CD1c-positive myeloid dendritic cell (primary cell): ENCODE measurements at regions not wholly inside any gene's neighbourhood (a gene's known extent, or its start where the extent isn't known, plus 50 kb on each side); places are given as distances from the start of the nearest gene placed in this dataset.

Experiments used
- DNase-seq: peaks from one replicate; pipeline ENCODE4 v3.0.0-alpha.2; 2016; ENCODE audit errors: extremely low spot score

DNA sequence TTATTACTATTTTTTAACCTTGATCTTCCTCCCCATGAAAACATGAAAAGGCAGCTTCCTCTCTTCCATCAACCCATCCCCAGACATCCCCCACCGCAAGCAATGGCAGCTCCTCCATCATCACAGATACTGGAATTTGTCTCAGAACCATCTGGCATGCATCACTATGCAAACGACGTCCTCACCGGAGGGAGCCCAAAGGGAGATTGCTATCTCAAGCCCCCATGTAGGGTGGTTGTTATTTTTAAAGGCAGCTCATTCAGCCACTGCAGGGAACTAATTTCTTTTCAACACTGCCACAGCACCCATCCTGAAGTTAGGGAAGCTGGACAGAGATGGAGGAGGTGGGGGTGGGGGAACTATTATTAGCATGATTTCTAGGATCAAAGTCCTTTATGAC lies 222.5 kb downstream of the FOXL1 start:
- DNase-seq = no peak

DNA sequence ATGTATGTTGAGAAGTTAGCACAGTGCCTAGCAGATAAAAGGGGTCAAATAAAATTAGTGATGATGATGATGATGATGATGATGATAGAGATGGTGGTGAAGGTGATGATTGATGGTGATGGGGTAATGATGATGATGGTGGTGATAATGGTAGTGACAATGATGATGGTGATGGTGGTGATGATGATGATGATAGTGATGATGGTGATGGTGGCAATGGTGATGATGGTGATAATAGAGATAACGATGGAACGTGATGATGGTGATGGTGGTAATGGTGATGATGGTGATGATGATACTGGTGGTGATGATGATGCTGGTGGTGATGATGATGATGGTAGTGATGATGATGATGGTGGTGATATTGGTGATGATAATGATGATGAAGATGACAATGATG lies 223.7 kb downstream of the FOXL1 start:
- no peak for DNase-seq

DNA sequence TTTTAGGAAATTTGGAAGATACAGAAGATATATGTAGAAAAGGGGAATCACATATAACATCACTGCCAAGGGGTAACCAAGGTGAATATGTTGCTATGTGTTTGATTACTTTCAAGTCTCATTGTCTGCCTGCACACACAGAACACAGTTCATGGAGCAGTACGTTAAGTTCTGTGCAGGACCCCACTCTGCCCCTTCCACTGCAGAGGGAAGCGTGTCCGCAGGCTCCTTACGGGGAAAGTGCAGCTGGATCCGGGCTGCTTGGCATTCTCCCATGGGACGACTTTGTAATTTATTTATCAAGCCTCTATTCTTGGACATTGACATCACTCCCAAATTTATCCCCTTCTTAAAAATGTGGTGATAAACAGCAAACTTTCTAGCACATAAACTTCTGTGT lies 226.8 kb downstream of the FOXL1 start:
- no peak for DNase-seq

DNA sequence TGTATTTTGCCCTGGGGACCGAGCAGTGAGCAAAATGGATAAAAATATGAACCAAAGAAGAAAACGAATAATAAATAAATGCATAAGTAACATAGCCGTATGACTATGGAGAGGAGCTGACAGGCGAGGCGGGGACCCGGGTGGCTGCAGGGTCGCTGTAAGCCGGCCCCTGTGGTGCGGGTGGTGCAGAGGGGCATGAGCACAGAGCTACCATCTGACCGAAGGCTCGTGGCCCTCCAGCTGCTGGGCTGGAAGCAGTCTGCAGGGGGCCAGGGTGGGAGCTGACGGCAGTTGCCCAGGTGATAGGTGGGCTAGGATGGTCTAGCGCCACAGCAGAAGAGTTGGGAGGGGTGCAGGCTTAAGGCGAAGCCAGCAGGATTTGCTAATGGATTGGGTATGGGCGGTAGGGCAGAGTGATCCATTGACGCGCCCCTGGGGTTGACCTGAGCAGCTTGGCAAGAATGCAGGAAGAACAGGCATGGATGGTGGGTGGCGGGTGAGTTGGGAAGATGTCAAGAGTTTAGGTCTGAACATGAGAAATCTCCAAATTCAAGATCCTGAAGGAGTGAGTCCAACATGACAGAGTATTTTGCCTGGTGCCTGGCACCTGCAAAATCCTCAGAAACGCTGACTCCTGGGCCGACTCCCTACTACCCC lies 228.0 kb downstream of the FOXL1 start:
- DNase-seq = no peak

DNA sequence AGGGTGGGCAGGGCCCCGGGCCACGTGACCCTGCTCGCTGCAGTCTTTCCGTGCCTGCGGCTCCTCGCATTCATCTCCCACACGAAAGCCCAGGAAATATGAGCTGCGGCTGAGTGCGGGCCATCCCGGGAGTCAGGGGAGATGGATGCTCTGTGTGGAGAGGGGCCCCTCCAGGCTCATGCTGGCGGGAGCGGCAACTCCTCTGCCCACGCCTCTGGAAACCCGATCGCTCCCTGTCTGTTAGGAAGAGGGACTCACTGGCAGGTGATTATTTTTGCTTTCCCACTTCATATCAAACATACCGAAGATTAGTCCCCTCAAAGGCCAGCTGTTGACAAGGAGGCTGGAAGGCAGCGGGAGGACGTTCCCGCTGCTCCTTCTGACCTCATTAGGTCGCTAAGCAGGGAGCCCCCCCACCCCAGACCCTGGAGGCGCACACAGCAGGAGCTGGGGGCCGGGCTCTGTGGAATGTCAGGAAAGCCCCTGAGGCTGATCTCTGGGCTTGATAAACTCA lies 228.5 kb downstream of the FOXL1 start:
- DNase-seq = no peak

DNA sequence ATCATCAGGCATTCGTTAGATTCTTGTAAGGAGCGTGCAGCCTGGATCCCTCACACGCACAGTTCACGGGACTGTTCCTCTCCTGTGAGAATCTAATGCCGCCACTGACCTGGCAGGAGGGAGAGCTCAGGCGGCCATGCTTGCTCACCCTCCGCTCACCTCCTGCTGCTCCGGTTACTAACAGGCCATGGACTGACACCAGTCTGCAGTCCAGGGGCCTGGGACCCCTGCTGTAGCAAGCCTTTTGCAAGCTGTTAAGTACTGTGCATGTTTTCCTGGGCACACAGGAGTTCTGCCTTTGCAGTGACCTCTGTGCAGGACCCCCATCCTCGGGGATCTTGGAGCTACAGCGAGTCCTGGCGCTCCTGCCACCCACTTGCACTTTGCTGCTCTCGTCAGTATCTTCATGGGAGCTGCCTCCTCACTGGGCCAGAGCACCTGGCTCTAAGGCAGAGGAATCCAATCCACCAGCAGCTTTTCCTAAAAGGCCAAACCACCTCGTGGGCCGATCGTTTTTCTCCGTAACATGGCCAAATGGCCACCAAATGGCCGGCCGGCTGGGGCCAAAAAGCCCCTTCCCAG lies 230.6 kb downstream of the FOXL1 start:
- no peak for DNase-seq

- no peak for DNase-seq
Observed at GRCh38 chr16:86809458-86809955, 231.2 kb downstream of the FOXL1 start.

- no peak for DNase-seq
Observed at GRCh38 chr16:86810062-86810461, 231.7 kb downstream of the FOXL1 start.

GRCh38 chr16:86812363-86812970 lies 234.1 kb downstream of the FOXL1 start:
- DNase-seq = no peak

DNA sequence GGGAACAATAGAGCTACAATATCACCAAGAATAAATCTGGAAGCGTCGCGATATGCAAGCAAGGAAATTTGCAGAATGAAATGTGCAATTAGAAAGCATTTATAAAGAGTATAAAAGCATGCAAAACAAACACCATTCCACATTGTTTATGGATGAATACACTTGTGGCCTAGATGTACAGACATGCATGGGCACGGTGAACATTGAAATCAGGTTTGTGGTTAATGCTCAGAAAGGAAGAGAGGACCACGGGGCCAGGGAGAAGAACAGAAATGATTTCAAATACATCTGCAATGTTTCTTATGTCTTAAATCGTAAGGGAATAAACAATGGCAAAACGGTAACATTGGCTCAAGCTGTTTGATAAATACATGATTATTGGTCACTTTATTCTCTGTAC lies 235.9 kb downstream of the FOXL1 start:
- no peak for DNase-seq

DNA sequence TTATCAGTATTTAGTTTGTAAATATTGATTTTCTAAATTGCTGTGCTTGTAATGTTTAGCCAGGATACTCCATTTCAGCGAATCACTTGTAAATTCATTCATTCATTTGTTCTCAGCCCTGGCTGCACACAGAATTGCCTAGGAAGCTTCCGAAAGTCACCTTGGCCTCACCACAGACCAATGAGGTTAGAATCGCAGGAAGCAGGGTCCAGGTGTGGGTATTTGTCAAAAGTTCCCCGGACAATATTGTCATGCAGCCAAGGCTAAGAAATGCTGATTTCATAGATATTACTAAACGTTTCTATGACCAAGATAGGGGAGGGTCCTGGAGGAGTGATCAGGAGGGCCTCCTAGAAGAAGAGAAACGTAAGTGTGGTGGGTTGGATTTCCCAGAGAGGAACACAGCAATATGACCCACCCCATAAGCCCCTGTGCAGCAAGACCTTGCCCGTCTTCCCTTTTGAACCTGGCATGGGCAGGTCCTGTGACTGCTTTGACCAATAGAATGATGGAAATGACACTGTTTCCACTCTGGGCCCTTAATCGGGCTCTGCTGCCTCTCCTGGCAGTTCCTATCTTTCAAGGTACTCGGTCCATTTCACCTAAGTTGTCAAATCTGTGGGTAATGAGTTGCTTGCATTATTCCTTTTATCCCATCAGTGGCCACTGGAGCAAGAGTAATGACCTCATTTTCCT lies 238.7 kb downstream of the FOXL1 start:
- DNase-seq = no peak

GRCh38 chr16:86818671-86819532 lies 240.6 kb downstream of the FOXL1 start:
- no peak for DNase-seq

- no peak for DNase-seq
Observed at GRCh38 chr16:86819533-86819892, 241.2 kb downstream of the FOXL1 start.

DNA sequence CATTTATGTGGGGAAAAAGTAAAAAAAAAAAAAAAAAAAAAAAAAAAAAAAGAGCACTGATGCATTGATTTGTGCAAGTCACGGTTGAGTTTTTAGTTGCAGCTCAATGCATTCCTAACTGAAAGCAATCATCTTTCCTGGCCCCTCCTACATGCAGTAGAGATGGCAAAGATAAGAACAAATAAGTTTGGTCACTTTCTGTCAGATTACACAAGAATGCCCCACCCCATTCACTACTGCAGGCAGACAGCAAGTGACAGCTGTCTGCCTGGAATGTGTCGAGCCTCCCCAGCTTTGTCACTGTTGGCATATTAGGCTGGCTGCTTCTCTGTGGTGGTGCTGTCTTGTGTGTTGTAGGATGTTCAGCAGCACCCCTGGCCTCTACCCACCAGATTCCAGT lies 243.5 kb downstream of the FOXL1 start:
- DNase-seq = no peak

- no peak for DNase-seq
Observed at GRCh38 chr16:86823125-86823524, 244.8 kb downstream of the FOXL1 start.

GRCh38 chr16:86823888-86824671 lies 245.7 kb downstream of the FOXL1 start:
- DNase-seq = no peak

- no peak for DNase-seq
Observed at GRCh38 chr16:86824751-86825296, 246.5 kb downstream of the FOXL1 start.

DNA sequence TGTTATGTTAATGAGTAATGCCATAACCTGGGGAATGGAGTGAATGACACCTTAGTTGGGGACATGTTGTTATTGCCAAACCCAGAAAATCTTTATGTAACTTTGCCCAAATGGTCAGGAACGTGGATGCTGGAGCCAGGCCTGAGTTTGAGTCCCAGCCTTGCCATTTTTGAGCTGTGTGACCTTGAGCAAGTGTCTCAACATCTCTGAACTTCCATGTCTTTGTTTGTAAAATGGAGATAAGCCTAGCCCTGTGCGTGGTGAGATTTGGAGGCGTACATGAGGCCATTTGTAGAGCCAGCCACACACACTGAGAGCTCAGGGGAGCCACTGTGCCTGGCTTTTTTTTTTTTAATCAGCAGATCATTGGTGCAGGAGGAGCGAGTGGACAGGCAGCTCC lies 247.3 kb downstream of the FOXL1 start:
- DNase-seq = no peak

- no peak for DNase-seq
Observed at GRCh38 chr16:86826941-86827340, 248.6 kb downstream of the FOXL1 start.

- no peak for DNase-seq
Observed at GRCh38 chr16:86827521-86827920, 249.2 kb downstream of the FOXL1 start.

DNA sequence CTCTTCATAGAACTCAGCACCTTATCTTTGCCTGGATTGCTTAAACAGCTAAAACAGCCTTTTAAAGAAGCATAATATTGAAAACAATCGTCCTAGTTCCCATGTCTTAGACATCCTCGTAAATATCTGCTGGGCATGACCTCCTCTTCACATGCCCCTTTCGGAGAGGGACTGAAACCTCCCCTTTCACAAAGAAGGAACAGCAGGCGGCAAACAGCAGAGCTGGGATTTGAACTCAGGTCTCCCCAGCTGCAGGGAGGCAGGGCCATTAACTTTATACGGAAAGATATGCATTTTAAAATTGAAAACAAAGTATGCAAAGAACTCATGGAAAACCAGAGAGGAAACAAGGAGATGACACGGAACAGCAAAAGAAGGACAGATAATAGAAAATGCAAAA lies 249.9 kb downstream of the FOXL1 start:
- DNase-seq = no peak
